ENCODE measurements at regions not wholly inside any gene's neighbourhood (a gene's known extent, or its start where the extent isn't known, plus 50 kb on each side); places are given as distances from the start of the nearest gene placed in this dataset.

DNA sequence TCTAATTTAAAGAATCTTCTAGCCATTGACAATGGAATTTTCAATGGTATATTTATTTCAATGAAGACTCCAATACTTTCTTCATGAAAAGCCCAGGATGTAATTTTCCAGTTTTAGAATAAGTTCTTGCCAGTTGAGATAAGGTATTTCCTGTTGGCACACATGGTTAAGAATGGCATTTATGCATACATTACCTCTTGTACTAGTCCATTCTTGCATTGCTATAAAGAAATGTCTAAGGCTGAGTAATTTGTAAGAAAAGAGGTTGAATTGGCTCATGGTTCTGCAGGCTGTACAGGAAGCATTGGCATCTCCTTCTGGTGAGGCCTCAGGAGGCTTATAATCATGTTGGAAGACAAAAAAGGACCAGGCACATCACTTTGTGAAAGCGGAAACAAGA is 1179.6 kb downstream of the AMY1C start:
- Histone ChIP-seq H3K27ac (ENCODE audit: control insufficient read depth, insufficient read depth) (no peak overlapping the region), H3K9ac (ENCODE audit: control insufficient read depth, insufficient read depth, low read length) (no peak overlapping the region), H3K27me3 (replicated peaks in 1 of 2; ENCODE audit: control insufficient read depth in 2 of 2, insufficient read depth in 2 of 2, low read length in 1 of 2) (no peaks in the 10 kb centered on the region), H3K9me3 (replicated peaks; ENCODE audit: control insufficient read depth, insufficient read depth, low read length) (no peaks in the 10 kb centered on the region; the same call in 2 of the 3 replicates), H4K20me1 (ENCODE audit: control insufficient read depth, insufficient read depth) (no peaks in the 10 kb centered on the region), H3K36me3 (ENCODE audit: control insufficient read depth in 2 of 2, insufficient read depth in 2 of 2, low read length in 1 of 2) (no peaks in the 10 kb centered on the region), H3K4me3 (no peak overlapping the region), H3K4me2 (ENCODE audit: control insufficient read depth, insufficient read depth) (no peak overlapping the region), H3K79me2 (ENCODE audit: control insufficient read depth, insufficient read depth, low read length) (no peaks in the 10 kb centered on the region), H3K4me1 (ENCODE audit: control insufficient read depth, insufficient read depth, low read length) (peaks cover 6% of the 10 kb centered on the region), H2AFZ (ENCODE audit: control insufficient read depth, low read depth, low read length) (no peak overlapping the region)
- 92% methylated on average over 1 of the region's 1 CpG for WGBS (ENCODE audit: insufficient coverage, insufficient replicate concordance, low lambda C conversion rate, missing lambda C conversion rate)
- SMC1A ChIA-PET (ENCODE audit: uncharacterized antibody, unreplicated experiment), result no interaction called here
- ATAC-seq (no peak), DNase-seq (ENCODE audit: low read depth, low spot score) (no peak), FAIRE-seq (no peak)
- BruUV-seq (replicated peaks), result no TSS peak
- intact Hi-C loops (cut with micrococcal nuclease; ENCODE audit: unreplicated experiment), result no loop called here
- CTCF ChIA-PET, result no interaction called here
- POLR2A ChIA-PET, result no interaction called here
- TF ChIP-seq CBFB (IDR thresholded peaks at IDR 0.05; ENCODE audit: low read depth), result no peak
- TF ChIP-seq, protein P1, sequence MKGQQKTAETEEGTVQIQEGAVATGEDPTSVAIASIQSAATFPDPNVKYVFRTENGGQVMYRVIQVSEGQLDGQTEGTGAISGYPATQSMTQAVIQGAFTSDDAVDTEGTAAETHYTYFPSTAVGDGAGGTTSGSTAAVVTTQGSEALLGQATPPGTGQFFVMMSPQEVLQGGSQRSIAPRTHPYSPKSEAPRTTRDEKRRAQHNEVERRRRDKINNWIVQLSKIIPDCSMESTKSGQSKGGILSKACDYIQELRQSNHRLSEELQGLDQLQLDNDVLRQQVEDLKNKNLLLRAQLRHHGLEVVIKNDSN (IDR thresholded peaks at IDR 0.05; ENCODE audit: borderline replicate concordance, extremely low read length, insufficient read depth, low read depth, low read length), result no peak
- TF ChIP-seq ZNF592 (IDR thresholded peaks at IDR 0.05), result no peak
- no peak for TF ChIP-seq CUX1 (IDR thresholded peaks at IDR 0.05; ENCODE audit: insufficient replicate concordance, low read depth, low read length)
- no peak for TF ChIP-seq SMAD1 (IDR thresholded peaks at IDR 0.05; ENCODE audit: low read depth, partially characterized antibody)
- TF ChIP-seq SP1 (IDR thresholded peaks at IDR 0.05; ENCODE audit: low read depth, low read length), result no peak
- no peak for TF ChIP-seq KAT2A (conservative IDR thresholded peaks at IDR 0.05; ENCODE audit: control insufficient read depth, low read depth, low read length)
- TF ChIP-seq CHD4 (IDR thresholded peaks at IDR 0.05), result no peak
- TF ChIP-seq PRDM15 (CRISPR knock-in tag; IDR thresholded peaks at IDR 0.05), result no peak
- in situ Hi-C loops (cut with MboI), result no loop called here
- RAD21 ChIA-PET (ENCODE audit: unreplicated experiment), result no interaction called here

All from GM12878 (cell line).